Bone marrow (tissue), 2 donors: ENCODE measurements at regions not wholly inside any gene's neighbourhood (a gene's known extent, or its start where the extent isn't known, plus 50 kb on each side); places are given as distances from the start of the nearest gene placed in this dataset.

Experiments used
- DNase-seq, 2 donors: peaks; one replicate each; lab custom pipeline; 2025; lab: John Stamatoyannopoulos, UW

DNA sequence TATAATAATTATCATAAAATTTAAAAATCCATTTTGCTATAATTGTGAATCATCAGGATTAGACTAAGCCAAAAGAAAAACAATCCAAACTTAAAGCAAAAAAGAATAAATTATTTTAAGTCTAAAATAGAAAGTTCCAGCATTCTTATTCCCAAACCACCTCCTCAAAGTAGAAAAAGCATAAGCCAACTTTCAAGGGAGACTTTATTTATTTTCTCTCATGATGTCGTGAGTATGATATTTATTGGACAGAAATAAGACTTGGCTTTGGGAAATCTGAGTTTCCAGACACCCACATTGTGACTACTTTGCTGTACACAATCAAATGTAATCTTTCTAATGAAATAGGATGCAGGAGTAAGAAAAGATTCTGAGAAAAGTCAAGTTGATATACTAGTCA lies 372.1 kb downstream of the MTRR start:
- DNase-seq = no peak

DNA sequence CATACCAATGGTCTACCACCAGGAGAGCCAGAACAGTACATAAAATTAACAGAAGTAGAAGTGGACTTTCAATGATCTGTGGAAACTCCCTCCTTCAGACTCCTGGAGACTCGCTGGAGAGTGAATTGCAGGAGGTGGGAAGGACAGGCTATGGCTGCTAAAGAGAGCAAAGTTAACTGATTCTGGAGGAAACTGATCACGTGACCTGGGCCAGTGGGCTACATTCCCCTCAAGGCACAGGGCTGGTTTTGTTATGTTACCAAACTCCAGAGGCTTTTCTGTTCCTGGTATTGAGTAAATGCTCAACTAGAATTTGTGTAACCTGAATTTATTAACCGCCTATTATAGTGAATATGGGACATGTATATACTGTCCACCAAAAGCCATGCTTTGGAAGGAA lies 372.6 kb downstream of the MTRR start:
- no peak for DNase-seq

DNA sequence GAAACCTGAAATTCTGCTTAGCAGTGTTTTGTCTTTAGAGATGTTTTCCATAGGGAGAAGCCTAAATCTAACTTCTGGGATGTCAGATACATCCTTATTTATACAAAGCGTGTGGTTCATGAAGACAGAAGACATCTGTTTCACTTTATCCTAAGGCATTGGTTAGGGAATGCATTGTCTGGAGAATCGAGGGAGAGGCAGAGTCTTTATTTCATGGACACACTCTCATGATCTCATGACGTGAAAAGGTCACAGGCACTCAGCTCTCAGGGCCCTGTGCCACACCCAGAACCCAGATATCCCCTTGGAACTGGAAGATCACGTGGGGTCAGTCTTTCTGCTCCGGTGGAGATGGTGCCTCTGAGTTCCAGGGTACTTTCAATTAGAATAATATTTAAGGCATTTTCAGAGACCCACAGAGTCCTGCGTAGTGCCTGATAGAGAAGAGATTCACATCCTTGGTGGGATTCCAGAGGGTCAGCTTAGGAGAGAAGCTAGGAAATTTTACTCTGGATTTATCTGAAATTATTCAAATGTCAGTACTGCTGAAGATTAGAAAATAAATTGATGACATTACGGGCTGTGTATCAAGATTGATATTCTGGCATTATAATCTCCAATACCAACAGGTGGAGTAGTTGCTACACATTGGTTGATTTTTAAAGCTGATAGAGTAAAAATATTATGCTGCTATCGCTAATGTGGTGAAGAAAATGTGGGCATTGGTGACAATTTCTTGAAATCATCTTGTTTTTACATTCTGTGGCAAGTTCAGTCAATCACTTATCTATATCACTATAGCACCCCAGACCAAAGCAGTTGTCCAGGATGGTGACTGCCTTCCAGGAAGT lies 378.3 kb downstream of the MTRR start:
- DNase-seq = no peak

DNA sequence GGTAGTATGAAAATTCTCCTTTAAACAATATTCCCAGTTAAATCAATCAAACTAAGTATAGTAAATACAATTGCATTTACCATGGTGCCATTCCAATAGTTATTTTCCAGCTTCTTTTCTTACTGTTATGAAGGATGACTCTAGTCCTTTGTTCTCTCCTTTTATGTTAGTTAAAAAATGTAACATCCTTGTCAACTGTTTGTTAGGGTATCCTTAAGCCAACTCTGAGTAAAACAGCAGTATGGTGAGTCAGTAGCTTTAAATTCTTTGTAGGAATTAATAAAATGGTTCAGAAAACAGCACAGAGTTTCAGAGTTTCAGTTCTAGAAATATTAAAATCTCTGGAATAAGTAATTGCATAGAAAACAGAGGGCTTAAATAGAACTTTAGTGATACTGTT lies 384.4 kb downstream of the MTRR start:
- no peak for DNase-seq

DNA sequence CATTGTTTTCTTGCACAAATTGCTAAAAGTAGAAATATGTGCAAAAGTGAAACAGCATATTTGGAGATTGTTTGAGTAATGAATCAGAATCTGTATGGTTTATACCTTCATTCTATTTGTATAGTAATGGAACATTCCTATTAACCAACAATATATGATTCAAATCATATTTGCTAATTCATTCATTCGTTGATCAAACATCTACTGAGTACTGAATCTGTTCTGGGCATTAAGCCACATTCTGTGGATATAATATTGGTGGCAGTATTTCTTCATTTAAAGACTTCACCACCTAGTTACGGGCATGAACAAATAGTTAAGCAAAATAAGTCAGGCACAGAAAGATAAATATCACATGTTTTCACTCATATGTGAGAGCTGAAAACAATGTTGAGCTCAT lies 385.7 kb downstream of the MTRR start:
- no peak for DNase-seq

DNA sequence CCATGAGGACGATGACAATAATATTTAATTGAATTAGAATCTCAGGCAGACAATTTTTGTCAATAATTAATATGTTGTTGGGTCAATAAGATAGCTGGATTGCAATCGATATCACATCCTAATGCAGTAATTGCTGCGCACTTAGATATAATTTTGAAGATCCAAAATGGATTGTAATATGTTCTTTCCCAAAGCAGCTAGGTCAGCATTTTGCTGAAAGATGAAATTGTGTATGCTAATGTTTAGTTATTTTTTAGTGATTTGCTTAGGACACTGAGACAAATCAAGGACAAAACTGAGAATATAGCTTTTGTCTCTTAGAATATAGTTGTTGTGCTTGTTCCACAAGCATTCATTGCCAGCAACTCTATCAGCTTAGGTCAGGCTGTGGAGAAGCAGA lies 389.9 kb downstream of the MTRR start:
- DNase-seq = no peak

DNA sequence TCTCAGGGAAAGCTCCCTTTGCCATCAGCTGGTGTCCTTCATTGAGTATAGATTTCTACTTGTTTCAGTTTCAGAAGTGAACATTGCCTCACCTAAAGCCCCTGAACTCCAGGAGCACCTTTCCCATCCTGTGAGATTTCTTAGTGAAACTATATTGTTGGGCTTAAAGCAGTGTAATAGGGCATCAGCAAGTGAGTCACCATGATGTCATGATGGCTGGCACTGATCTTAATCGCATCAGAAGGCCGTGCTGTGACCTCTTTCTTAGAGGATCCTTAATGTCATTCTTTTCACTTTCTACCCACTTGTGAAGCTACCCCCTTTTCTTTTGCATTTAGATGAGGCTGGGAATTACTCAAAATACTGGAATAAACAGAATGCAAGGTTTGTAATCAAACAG lies 401.3 kb downstream of the MTRR start:
- DNase-seq = no peak

DNA sequence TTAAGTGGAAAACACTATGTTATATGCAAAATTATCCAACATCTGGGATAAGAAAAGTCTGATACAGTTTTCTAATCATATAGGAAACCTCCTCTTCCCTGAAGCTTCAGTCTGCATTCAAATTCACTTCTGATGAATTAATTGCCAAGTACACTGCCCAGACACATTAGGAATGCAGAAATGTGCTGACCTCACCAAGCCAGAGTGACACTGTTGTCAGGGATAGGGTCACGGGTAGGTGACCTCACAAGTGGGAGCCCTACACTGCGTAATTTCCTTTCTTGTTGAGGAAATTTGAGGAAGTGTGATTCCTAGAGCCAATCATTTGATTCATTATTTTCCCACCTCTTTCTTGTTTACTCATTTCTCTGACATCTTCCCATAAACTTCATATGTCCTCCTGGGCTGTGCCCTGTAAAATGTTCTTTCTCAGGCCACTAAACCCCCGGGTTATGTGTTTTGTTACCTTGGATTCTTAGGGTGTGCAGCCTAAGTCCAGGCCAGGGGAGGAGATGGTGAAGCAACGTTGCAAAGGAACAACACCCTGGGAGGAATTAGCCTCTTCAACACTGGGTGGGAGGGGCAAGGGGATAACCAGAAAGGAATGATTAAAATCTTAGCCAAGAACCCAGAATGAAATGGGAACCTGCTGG lies 411.9 kb downstream of the MTRR start:
- no peak for DNase-seq

DNA sequence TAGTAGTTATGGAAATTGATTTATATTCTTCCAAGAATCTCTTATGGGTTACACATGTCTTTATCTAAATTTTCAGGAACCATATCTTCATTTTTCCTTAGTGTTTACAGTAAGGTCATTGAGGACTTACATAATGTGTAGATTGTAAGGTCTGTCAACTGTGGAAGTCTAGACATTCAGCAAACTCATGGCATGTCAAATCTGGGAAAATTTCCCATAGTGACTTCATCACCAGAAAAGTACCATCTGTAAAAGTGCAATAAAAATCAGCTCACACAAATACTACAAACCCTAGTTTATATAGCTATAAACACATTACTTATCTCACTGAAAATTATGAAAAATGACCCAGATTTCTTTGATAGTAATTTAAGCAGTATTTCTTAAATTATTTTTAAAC lies 419.4 kb downstream of the MTRR start:
- no peak for DNase-seq

DNA sequence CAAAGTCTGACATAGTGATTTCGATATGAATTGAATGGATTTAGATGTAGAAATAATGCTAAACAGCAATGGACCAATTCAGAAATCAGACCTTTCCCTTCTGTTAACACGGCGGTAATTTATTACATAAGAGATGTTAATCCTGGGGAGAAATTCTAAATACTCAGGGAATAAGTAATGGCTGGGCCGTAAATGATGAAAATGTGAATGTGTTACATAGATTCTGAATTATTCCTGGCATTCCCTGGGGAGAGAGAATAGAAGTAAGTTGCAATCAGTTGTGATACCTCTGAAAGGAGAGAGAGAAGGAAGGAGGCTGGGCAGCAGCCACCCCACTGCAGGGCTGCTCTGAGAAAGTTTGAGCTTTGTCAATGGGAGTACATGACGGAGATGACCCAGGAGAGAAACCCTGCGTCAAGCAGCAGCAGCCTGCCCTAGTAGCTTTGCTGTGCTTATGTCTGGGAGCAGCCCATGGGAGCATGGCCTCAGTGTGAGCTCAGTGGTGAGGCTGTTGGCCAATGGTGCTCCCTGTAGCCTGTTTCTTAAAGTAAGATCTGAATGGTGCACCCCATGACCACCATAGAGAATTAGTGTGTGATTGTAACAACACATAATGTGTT lies 420.1 kb downstream of the MTRR start:
- no peak for DNase-seq

DNA sequence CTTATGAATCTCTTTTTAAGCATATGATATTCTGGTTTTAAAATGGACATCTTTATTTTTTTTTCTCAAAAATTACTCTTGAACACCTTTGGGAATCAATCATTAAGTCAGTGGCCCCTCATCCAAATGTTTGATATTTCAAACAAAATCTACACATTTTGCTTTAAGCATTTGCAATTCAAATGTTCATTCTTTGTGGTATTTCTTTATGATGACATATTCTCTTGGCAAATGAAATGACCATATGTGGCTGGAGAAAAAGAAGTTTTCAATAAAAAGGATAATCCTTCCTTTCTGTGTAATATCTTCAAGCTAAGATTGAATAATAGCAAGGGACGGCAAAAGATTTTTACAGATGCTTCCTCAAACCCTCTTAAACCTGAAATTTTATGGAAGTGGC lies 420.8 kb downstream of the MTRR start:
- DNase-seq = no peak

DNA sequence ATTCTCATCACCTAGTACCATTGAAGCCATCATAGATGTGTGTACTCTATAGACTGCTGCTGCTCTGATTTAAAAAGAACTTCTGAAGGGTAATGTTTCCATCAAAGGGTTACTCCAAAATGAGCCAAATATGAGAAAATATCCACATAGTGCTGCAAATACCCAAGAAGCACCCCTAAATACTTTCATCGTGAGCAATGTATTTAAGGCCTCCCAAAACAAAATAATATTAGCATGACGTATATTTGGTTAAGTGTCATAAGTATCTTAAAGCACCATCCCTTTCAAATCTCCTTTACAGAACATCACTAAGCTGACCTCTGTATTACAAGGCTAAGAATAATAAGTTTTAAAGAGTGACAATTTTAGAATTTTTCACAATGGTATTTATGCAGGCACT lies 421.8 kb downstream of the MTRR start:
- DNase-seq = no peak

DNA sequence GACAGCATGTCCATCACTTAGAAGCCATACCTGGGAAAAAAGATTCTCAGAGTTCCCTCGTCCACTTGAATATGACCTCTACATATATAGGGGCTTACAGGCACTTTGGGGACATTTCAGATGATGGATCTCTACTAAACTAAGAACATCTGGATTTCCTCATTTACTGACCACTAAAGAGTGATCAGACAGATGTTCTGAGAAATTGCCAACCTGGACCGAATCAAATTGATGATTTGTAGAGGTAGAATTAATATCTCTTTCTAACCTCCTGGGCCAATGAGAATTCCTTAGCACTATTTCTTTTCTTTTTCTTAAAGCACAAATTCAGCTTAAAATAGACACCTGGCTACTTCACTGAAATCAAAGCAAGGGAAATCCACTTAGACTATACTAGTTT lies 422.7 kb downstream of the MTRR start:
- DNase-seq = no peak

DNA sequence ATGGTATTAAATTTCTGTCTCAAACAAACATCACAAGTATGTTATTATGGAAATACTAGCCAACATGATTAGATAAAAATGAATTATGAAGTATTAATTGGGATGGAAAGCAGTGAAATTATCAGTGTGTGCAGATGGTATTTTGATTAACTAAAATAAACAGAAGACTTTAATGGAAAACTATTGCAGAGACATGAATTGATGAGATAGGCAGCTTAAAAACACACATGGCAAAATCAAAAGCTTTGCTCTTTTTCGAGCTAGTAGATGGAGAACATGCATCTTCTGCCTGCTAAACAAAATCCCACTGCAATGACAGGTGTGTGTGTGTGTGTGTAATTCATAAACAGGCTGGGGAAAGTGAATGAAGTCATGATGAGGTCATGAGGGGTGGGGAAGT lies 426.2 kb downstream of the MTRR start:
- DNase-seq = no peak

DNA sequence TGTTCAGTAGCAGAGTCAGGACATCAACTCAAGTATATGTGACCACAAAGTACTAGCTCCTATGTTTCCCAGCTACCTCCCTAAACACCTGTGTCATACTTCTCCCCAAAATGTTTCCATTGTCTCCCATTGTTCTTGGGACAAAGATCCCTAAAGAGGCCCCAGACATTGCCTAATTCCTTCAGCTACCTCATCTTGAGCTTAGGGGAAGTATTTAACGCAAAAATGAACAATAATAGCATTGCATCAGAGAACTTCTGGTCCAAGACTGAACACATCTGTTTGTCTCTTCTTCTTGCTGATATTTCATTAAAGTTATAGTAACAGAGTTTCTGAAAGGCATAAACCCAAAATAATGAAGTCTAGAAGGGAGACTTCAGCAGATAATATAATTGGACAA lies 430.8 kb downstream of the MTRR start:
- DNase-seq = no peak

DNA sequence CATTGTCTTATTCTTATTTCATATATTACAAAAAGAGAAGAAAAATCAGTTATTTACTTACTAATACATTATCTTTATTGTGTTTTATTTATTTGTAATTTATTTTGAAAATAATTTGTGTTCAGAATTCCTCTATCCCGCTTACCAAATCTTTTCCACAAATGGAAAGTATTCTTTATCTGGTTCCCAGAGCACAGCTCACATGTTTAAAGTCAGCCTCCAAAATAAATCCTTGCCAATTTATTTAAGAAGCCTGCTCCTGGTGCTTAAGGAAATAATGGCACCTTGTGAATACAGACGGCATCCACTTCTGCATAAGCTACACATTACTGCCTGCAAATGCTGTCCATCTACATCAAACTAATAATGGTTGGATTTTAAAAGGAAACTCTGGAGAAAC lies 435.4 kb downstream of the MTRR start:
- no peak for DNase-seq

DNA sequence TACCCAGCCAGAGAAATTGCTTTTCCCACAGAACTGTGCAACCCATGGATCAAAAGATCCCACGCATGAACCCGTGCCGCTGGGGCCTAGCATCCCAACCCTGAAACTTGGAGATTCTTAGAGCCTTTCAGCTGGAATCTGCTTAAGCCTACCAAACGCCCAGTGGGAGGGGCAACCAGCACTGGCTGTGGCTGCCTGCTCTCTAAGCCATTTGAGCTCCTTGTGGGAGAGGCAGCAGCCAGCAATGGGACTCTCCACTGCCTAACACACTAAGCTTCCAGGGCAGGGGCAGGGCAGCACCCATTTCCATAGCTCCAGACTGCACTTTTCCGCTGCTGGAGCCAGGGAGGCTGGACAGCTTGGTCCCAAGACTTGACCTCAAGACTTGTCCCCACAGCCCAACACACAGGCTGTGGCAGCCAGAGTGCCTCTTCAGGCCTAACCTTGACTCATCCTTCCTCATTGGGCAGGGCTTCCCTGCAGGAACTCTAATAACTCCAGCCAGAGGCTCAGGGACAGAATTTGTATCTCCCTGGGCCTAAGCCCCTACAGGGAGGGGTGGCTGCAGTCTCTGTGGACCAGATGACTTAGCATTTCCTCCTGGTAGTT lies 437.4 kb downstream of the MTRR start:
- DNase-seq = no peak

DNA sequence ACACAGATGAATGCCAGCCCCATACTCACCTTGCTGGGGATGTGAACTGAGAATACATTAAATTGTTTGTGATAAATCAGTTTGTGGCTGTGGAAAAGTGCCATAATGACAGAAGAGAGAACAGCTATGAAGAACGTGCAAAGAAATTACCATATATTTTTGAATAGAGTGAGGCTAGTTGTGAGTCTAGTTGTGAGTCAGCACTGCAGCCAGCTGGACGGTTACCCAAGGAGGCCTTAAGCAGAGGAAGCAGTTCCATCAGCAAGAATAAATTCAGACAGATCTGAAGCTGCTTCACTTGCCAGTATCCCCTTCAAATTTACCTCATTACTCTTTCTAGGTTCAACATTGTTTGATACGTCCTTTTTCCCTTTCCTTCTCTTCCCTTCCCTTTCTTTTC lies 446.0 kb downstream of the MTRR start:
- DNase-seq = no peak

DNA sequence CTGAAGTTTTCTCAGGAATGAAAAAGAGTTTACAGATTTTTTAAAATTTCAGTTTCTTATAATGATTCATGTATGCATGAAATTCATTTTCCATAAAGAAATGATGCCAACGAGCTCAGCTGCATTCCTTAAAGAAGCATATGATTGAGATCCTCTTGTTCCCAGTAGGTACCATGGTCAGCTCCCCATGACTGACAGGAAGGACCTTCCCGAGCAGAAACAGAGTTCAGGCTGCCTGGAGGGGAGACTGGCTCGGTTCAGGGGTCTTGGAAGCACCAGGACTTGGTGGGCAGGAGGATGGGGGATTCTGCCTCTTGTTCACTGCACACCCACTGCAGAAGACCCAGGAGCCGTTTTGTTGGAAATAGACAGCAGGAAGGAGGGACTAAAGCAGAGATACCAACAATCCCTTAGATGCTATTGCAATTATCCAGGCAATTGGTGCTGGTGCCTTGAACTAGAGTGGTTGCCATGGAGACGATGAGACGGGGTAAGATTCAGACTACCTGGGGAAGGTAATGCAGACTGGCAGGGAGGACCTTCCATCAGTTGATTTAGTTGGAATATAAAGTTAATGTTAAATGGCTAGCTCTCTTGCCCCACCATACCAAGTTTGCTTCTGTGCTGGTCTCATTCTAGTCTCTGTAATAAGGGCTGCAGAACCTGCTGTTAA lies 447.8 kb downstream of the MTRR start:
- no peak for DNase-seq

DNA sequence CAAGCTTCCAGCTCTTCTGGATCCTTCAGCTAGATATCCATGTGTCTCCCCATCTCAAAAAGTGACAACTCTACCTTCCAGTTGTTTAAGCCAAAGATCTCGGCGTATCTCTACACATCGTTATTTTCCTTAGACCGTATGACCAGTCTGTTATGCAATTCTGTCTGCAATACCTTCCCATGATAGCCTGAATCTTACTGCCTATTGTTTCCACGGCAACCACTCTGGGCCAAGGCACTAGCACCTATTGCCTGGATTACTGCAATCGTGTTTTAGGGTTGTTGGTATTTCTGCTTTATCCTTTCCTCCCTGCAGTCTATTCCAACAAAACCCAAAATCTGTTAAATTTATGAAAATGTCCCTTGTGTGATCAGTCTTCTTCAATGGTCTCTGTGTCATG lies 448.4 kb downstream of the MTRR start:
- no peak for DNase-seq

DNA sequence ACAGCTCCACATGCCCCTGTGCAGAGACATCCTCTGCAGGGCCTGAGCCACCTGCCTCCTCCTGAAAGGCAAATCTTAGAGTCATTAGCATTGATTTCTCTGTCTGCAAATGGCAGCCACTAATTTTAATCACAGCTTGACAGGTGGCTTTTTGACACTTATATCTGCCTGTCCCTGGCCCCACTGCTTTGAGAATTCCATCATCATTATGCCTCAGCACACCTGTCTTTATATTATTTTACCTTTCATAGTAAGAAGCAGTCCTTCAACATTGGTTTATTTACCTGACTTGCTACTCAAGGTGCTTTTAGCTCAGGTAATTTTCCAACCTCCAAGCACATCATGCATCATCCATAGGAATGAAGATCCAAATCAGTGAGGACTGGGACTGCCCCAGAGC lies 451.3 kb downstream of the MTRR start:
- no peak for DNase-seq

DNA sequence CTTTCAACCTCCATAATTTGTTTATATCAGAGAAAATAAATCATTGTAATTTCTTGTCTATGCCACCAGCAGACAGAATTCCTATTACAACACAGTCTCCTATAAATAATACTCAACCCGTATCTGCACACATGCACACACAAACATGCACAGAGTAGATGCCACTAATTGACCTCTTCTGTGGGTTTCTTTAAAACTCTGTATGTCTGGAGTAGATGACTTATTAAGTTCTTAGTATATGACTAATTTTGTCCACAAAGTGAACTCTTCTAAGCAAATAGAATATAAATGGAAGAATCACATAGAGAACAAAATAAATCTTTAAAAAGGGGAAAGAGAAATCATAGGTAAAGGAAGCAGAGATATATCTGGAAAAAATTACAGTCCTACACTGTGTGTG lies 452.3 kb downstream of the MTRR start:
- DNase-seq = no peak
